ENCODE measurements at regions not wholly inside any gene's neighbourhood (a gene's known extent, or its start where the extent isn't known, plus 50 kb on each side); places are given as distances from the start of the nearest gene placed in this dataset.

GRCh38 chr2:65545837-65546805, 113.7 kb upstream of the SPRED2 start:
- H3K4me2 ChIP-seq (ENCODE audit: insufficient read depth, low read length), result peak overlapping the region; percentile 25
- no peaks in the 10 kb centered on the region for H3K79me2 ChIP-seq (ENCODE audit: insufficient read depth, low read length)
- H3K27me3 ChIP-seq (ENCODE audit: insufficient read depth, low read length), result no peaks in the 10 kb centered on the region
- H3K36me3 ChIP-seq (ENCODE audit: insufficient read depth, low read length), result no peaks in the 10 kb centered on the region
- H4K20me1 ChIP-seq (ENCODE audit: insufficient read depth, low read length), result no peaks in the 10 kb centered on the region
- H3K9me3 ChIP-seq (ENCODE audit: low read depth, low read length), result no peaks in the 10 kb centered on the region
- TF ChIP-seq, protein P1, sequence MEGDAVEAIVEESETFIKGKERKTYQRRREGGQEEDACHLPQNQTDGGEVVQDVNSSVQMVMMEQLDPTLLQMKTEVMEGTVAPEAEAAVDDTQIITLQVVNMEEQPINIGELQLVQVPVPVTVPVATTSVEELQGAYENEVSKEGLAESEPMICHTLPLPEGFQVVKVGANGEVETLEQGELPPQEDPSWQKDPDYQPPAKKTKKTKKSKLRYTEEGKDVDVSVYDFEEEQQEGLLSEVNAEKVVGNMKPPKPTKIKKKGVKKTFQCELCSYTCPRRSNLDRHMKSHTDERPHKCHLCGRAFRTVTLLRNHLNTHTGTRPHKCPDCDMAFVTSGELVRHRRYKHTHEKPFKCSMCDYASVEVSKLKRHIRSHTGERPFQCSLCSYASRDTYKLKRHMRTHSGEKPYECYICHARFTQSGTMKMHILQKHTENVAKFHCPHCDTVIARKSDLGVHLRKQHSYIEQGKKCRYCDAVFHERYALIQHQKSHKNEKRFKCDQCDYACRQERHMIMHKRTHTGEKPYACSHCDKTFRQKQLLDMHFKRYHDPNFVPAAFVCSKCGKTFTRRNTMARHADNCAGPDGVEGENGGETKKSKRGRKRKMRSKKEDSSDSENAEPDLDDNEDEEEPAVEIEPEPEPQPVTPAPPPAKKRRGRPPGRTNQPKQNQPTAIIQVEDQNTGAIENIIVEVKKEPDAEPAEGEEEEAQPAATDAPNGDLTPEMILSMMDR (IDR thresholded peaks at IDR 0.05; ENCODE audit: extremely low read depth, low read depth, low read length), result no peak
- peak; percentile 85 for DNase-seq (ENCODE audit: insufficient read length, low spot score, missing footprints)
- peaks cover 24% of the 10 kb centered on the region for H3K4me1 ChIP-seq (ENCODE audit: insufficient read depth, low read length)
- no peak overlapping the region for H3K4me3 ChIP-seq (ENCODE audit: insufficient read depth, low read length)
- peak overlapping the region; percentile 51 for H3K27ac ChIP-seq (ENCODE audit: low read depth, low read length)
- H2AFZ ChIP-seq (ENCODE audit: low read length), result peak overlapping the region; percentile 42

DNA sequence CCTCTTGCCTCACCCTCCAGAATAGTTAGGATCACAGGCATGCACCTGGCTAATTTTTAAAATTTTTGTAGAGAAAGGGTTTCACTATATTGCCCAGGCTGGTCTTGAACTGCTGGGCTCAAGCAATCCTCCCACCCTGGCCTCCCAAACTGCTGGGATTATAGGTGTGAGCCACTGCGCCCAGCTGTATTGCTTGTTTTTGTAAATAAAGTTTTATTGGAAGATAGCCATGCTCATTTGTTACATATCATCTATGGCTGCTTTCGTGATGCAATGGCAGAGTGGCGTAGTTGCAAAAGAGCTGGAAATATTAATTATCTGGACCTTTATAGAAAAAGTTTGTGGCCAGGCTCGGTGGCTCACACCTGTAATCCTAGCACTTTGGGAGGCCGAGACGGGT, 109.4 kb upstream of the SPRED2 start:
- no peaks in the 10 kb centered on the region for H3K36me3 ChIP-seq (ENCODE audit: insufficient read depth, low read length)
- peaks cover 26% of the 10 kb centered on the region for H3K4me1 ChIP-seq (ENCODE audit: insufficient read depth, low read length)
- TF ChIP-seq, protein P1 (IDR thresholded peaks at IDR 0.05; ENCODE audit: extremely low read depth, low read depth, low read length), result no peak
- H3K27ac ChIP-seq (ENCODE audit: low read depth, low read length), result no peak overlapping the region
- H3K4me2 ChIP-seq (ENCODE audit: insufficient read depth, low read length), result no peak overlapping the region
- H3K27me3 ChIP-seq (ENCODE audit: insufficient read depth, low read length), result no peaks in the 10 kb centered on the region
- H2AFZ ChIP-seq (ENCODE audit: low read length), result no peak overlapping the region
- no peak overlapping the region for H3K4me3 ChIP-seq (ENCODE audit: insufficient read depth, low read length)
- DNase-seq (ENCODE audit: insufficient read length, low spot score, missing footprints), result no peak
- no peaks in the 10 kb centered on the region for H4K20me1 ChIP-seq (ENCODE audit: insufficient read depth, low read length)
- no peaks in the 10 kb centered on the region for H3K79me2 ChIP-seq (ENCODE audit: insufficient read depth, low read length)
- H3K9me3 ChIP-seq (ENCODE audit: low read depth, low read length), result no peaks in the 10 kb centered on the region

DNA sequence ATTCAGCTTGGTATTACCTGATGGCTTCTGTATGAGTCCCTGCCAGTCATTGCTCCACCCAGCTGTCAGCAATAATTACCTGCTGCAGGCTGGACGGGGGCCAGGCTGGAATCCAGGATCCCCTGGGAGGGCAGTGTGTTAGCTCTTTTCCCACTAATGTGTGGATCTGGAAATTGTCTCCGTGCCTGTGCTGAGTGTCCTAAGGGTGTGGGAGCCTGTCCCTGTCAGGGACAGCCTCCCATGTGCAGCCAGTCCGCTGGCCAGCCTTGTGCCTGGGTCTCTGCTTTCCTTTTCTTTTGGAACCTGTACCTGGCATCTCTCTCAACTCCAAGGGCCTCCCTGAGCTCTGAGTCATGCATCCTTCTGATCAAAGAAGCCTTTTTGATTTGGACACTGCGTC, 107.2 kb upstream of the SPRED2 start:
- TF ChIP-seq, protein P1 (IDR thresholded peaks at IDR 0.05; ENCODE audit: extremely low read depth, low read depth, low read length), result no peak
- Histone ChIP-seq H3K27me3 (ENCODE audit: insufficient read depth, low read length) (no peaks in the 10 kb centered on the region), H4K20me1 (ENCODE audit: insufficient read depth, low read length) (no peaks in the 10 kb centered on the region), H3K4me3 (ENCODE audit: insufficient read depth, low read length) (no peak overlapping the region), H3K4me1 (ENCODE audit: insufficient read depth, low read length) (peaks cover 14% of the 10 kb centered on the region), H3K27ac (ENCODE audit: low read depth, low read length) (no peak overlapping the region), H2AFZ (ENCODE audit: low read length) (no peak overlapping the region), H3K9me3 (ENCODE audit: low read depth, low read length) (no peaks in the 10 kb centered on the region), H3K36me3 (ENCODE audit: insufficient read depth, low read length) (no peaks in the 10 kb centered on the region), H3K79me2 (ENCODE audit: insufficient read depth, low read length) (no peaks in the 10 kb centered on the region), H3K4me2 (ENCODE audit: insufficient read depth, low read length) (no peak overlapping the region)
- DNase-seq (ENCODE audit: insufficient read length, low spot score, missing footprints), result no peak

DNA sequence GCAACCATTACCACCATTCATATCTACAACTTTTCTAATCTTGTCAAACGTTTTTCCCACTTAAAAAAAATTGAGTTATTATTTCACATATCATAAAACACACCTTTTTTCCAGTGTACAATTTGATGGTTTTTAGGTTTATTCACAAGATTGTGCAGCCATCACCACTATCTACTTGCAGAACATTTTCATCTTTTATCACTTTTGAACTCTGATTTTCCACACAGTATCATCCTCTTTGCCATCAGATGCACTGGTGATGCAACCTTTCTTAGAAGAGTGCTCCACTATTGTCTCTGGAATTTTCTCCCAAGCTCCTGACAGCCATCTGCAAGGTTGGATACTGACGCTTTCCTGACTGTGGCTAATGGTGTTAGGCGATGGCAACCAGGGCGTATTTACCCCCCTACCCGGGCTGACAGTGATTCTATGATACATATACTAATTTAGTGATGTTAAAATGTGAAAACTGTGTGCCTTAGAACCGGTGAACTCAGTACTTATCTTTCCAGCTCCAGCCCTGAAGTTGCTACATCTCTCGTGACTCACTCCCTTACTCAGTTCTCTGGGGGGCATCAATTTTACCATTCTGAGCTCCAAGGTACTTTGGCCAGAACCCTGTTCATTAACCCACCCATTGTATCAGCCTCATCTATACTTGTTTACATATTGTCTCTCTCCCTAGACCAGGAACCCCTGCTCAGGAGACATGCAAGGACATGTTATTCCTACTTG, 105.4 kb upstream of the SPRED2 start:
- H3K79me2 ChIP-seq (ENCODE audit: insufficient read depth, low read length), result no peaks in the 10 kb centered on the region
- TF ChIP-seq, protein P1 (IDR thresholded peaks at IDR 0.05; ENCODE audit: extremely low read depth, low read depth, low read length), result no peak
- H2AFZ ChIP-seq (ENCODE audit: low read length), result no peak overlapping the region
- no peaks in the 10 kb centered on the region for H4K20me1 ChIP-seq (ENCODE audit: insufficient read depth, low read length)
- peak overlapping the region; percentile 31 for H3K4me2 ChIP-seq (ENCODE audit: insufficient read depth, low read length)
- no peaks in the 10 kb centered on the region for H3K27me3 ChIP-seq (ENCODE audit: insufficient read depth, low read length)
- H3K27ac ChIP-seq (ENCODE audit: low read depth, low read length), result peak overlapping the region; percentile 2
- H3K36me3 ChIP-seq (ENCODE audit: insufficient read depth, low read length), result no peaks in the 10 kb centered on the region
- H3K9me3 ChIP-seq (ENCODE audit: low read depth, low read length), result no peaks in the 10 kb centered on the region
- peak; percentile 77 for DNase-seq (ENCODE audit: insufficient read length, low spot score, missing footprints)
- H3K4me1 ChIP-seq (ENCODE audit: insufficient read depth, low read length), result peaks cover 15% of the 10 kb centered on the region
- no peak overlapping the region for H3K4me3 ChIP-seq (ENCODE audit: insufficient read depth, low read length)
